Endothelial cell of umbilical vein (primary cell): ENCODE measurements at regions not wholly inside any gene's neighbourhood (a gene's known extent, or its start where the extent isn't known, plus 50 kb on each side); places are given as distances from the start of the nearest gene placed in this dataset.

Experiments
- CTCF ChIP-seq, 2 donors: IDR thresholded peaks; 1 replicate in 1 of 2; 2 replicates in 1 of 2; pipeline ENCODE4 v1.5.1; 2011; ENCODE audit warnings: low read length in 2 of 2, mild to moderate bottlenecking in 2 of 2, moderate library complexity in 2 of 2, control low read depth in 1 of 2, inconsistent platforms in 1 of 2, low read depth in 1 of 2; ENCODE audit not compliant: insufficient read depth in 1 of 2; ENCODE audit errors: extremely low read depth in 1 of 2
- EZH2 ChIP-seq: IDR thresholded peaks from 2 replicates; pipeline ENCODE4 v1.6.1; 2012; ENCODE audit warnings: borderline replicate concordance, low read depth, mild to moderate bottlenecking, moderate library complexity, low read length, inconsistent platforms; ENCODE audit not compliant: severe bottlenecking
- FOS ChIP-seq: IDR thresholded peaks from 2 replicates; pipeline ENCODE4 v1.6.1; 2011; ENCODE audit warnings: mild to moderate bottlenecking, low read length, moderate library complexity, borderline replicate concordance; ENCODE audit not compliant: insufficient read depth
- GATA2 ChIP-seq: IDR thresholded peaks from 2 replicates; pipeline ENCODE4 v1.7.0; 2011; ENCODE audit warnings: low read depth, mild to moderate bottlenecking, moderate library complexity, mixed read lengths, low read length; ENCODE audit not compliant: insufficient read length, insufficient read depth
- JUN ChIP-seq: IDR thresholded peaks from 2 replicates; pipeline ENCODE4 v1.6.1; 2011; ENCODE audit warnings: borderline replicate concordance, low read depth; ENCODE audit not compliant: insufficient read length, insufficient read depth
- MAX ChIP-seq: IDR thresholded peaks from 2 replicates; pipeline ENCODE4 v1.6.1; 2011; ENCODE audit not compliant: insufficient read depth, insufficient read length
- MYC ChIP-seq: IDR thresholded peaks from one replicate; pipeline ENCODE4 v1.6.1; 2011; ENCODE audit warnings: mild to moderate bottlenecking, low read depth, low read length
- POLR2A ChIP-seq: IDR thresholded peaks from 2 replicates; pipeline ENCODE4 v1.6.1; 2012; ENCODE audit warnings: low read depth, mild to moderate bottlenecking, control low read depth, low read length

- no peak for TF ChIP-seq CTCF (IDR thresholded peaks at IDR 0.05; ENCODE audit: extremely low read depth in 1 of 2, insufficient read depth in 1 of 2, low read depth in 1 of 2, low read length in 2 of 2)
- no peak for TF ChIP-seq MYC
- TF ChIP-seq POLR2A: no peak
- no peak for TF ChIP-seq EZH2
- TF ChIP-seq MAX: no peak
- TF ChIP-seq JUN: no peak
- no peak for TF ChIP-seq GATA2
- no peak for TF ChIP-seq FOS
Observed at GRCh38 chr2:2546046-2546445, 215.0 kb upstream of the MYT1L start.
